ENCODE measurements at regions not wholly inside any gene's neighbourhood (a gene's known extent, or its start where the extent isn't known, plus 50 kb on each side); places are given as distances from the start of the nearest gene placed in this dataset.

DNA sequence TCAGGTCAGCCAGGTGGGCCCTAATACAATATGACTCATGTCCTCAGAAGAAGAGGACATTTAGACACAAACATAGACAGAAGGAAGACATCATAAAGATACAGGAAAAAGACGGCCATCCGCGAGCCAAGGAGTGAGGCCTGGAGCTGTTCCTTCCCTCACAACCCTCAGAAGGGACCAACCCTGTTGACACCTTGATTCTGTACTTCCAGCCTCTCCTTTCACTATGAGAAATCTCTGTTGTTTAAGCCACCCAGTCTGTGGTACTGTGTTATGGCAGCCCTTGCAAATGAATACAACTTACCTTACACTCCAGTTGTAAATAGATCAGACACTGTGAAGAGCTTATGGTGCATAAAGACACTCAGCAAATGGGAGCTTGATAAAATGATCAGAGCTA, 199.7 kb downstream of the SAMD5 start:
- TF ChIP-seq ZNF274 (IDR thresholded peaks at IDR 0.05; ENCODE audit: low read depth, low read length), result no peak
- TF ChIP-seq YY1 (IDR thresholded peaks at IDR 0.05; ENCODE audit: insufficient read depth, insufficient read length), result no peak

All from NT2/D1 (cell line).